HPDE6-E6E7 (cell line): ENCODE measurements at regions not wholly inside any gene's neighbourhood (a gene's known extent, or its start where the extent isn't known, plus 50 kb on each side); places are given as distances from the start of the nearest gene placed in this dataset.

Experiments used
- DNase-seq: peaks from one replicate; pipeline ENCODE4 v3.0.0; 2011; ENCODE audit warnings: missing footprints; ENCODE audit errors: extremely low spot score

GRCh38 chr4:165667969-165668368 is 205.1 kb upstream of the TLL1 start:
- no peak for DNase-seq

DNA sequence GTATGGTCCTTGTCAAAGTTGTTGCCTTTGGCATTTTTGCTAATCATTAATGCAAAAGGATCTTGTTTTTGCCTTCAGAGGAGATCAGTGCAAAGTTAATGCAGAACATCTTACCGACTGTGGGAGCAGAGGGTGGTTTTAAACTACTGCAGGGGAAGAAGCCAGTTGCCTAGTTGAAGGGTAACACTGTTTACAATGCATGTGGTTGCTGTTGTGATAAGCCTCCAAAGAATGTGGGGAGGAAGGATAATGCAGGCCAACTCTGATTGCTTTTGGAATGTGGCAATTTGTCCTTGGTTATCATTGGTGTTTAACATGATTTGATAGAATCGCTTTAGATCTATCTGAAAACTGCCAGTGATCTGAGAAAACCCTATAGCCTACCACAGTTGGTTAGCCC is 204.3 kb upstream of the TLL1 start:
- no peak for DNase-seq

DNA sequence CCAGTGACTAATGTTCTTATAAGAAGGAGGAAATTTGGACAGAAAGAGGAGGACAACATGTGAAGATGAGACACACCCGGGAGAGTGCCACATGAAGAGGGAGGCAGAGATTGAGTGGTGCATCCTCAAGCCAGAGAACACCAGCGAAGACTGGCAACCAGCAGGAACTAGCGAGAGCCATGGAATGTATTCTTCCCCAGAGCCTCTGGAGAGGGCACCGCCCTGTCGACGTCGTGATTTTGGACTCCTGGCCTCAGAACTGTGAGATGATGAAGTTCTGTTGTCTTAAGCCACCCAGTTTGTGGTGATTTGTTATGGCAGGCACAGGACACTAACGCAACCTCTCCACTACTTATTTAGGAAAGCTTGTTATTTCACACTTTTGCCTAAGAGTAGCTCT is 196.0 kb upstream of the TLL1 start:
- no peak for DNase-seq

GRCh38 chr4:165678236-165678935 is 194.7 kb upstream of the TLL1 start:
- no peak for DNase-seq

- no peak for DNase-seq
Measured at GRCh38 chr4:165678936-165679325, 194.1 kb upstream of the TLL1 start.

DNA sequence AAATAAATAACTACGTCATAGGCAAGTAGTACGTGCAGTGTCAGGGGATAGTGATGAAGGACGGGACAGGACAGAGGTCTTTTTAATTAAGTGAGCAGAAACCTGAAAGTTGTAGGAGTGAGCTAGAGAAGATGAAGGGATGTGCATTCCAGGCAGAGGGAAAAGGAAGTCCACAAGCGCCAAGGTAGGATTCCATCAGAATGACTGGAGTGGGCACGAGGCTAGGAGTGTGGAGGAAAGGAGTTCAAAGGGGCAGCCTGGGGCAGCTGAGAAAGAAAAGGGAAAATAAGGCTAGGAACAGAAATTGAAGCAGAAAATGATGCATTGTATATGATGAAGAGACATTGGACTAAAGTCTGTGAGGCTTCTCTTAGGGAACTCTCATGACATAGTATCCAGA is 192.2 kb upstream of the TLL1 start:
- DNase-seq: no peak

GRCh38 chr4:165682611-165683010 is 190.4 kb upstream of the TLL1 start:
- no peak for DNase-seq

DNA sequence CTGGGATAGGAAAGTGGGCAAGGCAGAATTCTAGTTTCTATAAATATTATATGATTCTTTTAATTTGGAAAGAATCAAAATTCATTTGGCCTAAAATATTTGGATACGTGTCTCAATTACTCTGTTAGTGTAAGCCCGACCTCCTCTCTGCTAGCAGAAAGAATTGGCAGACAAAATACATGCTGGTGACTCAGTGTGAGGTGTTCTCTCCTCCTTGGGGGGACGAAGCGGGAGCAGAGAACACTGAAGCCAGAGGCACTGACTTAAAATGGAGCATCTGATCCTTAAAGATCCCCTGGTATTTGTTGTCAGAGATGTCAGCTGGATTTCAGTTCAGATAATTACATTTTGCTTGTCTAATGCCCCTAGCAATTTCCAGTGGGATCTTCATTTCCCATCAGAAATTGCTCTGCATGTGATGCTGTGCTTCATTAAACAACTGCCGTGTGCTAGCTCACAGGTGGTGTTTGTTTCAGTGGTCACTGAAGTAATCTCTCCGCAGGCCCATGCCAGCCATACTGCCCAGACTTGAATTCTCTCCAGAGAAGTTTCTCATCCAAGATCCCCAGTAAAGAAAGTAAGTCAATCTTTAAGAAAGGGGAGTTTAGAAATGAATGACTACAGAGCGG is 188.7 kb upstream of the TLL1 start:
- DNase-seq: peak; percentile 71

GRCh38 chr4:165686756-165687155 is 186.3 kb upstream of the TLL1 start:
- DNase-seq: no peak

DNA sequence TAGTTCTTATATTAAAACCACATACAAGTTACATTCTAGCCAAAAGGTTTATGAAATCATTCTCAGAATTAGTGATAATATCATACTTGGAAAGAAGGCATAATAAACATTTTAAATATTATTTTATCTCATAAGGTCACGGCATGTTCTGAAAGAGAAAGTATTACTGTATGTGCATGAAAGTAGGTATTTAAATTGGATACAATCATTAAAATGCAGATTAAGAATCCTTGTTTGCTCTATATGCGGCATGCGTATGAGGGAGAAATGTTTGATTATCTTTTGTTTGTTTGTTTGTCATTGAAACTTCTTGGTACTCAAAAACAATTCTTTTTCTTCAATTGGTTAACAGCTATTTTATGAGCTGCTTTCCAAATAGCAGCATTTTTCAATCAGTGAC is 183.9 kb upstream of the TLL1 start:
- DNase-seq: no peak

- no peak for DNase-seq
Measured at GRCh38 chr4:165692082-165692481, 181.0 kb upstream of the TLL1 start.

DNA sequence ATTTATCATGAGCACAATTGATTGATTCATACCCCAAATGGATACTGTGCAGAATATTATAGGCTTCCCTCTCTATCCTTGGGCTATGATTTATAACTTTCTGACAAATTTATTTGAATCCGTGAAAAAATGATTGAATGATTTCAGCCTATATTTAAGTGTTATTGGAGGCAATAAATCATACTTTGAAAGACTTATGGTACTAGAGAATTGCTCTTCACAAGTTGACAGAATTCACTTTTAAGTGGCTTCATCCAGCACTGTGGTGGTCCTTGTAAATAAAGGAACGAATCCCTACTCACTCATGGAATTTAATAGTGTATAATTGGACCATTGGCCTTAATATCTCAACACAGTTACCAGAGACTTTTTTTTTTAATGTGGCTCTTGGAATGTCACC is 174.8 kb upstream of the TLL1 start:
- DNase-seq: no peak

DNA sequence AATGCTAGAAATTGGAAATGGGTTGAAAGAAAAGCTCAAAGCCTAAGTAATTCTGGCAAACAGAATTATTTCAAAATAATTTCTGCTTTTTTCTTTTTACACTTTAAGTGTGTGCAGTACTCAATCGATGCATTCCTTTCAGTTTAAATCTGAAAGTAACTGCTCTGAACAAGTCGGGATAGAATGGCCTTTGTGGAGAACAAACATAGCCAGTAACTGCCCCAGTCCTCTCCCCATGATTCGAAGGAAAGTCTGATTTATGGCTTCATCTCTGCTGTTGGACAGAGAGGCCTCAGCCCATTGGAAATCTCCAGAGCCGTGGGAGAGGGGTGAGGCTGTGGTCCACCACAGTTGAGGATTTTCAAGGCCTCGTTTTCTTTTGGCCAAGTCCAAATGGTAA is 174.0 kb upstream of the TLL1 start:
- DNase-seq: no peak

GRCh38 chr4:165700855-165701254 is 172.2 kb upstream of the TLL1 start:
- DNase-seq: peak; percentile 35

DNA sequence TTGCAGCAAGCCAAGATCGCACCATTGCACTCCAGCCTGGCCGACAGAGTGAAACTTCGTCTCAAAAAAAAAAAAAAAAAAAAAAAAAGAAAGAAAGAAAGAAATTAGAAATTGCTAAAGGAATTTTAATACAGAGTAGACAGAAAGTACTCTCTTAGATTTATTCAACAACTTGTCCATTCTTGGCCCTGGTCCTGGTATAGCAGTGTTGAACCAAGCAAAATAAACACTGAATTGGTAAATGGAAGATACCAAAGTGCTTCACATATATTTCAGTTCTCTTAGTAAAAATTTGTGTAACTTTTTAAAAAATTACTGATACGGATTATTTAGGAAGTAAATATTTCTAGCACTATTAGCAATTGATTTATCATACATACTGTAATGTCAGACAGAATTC is 165.9 kb upstream of the TLL1 start:
- DNase-seq: no peak

GRCh38 chr4:165709516-165709915 is 163.5 kb upstream of the TLL1 start:
- no peak for DNase-seq

DNA sequence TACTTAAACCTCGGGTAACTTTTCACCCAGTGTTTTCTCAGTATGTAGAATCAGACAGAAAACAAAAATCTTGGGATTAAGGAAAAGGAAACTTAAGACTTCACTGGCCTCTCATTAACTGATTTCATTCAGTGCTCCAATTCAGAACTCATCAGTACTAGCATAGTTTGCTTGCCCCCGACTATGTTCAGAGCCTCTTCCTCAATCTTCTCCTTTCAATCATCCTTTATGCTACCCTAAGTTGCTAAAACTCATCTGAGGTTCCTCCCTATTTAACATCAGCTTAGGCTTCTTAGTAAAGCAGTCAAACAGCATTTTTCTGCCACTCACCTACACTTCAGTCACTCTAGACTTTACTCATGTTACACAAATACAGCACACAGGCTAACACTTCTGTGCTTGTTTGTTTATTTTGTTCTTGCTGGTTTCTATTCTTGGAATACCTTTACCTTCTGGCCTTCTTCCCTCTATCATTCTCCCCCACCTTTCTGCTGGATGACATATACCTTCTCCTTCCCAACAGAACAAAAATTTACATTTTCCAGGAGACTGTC is 163.0 kb upstream of the TLL1 start:
- no peak for DNase-seq

DNA sequence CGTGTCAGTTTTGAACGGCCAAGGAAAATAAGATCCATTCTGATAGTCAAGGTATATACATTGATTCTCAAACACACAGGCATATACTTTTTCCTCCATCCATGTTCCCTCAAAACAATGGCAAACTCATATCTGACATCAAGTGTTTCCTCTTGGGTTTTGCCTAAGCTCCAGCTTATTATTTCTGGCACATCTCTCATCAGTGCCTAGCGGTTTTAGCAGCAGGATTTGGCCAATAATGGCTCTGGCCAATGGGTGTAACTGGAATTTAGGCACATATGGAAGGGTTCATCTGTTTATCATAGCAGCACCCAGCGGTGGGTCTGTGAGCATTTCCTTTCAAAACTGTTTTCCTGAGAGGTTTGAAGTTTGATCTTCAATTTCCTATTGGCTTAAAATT is 161.6 kb upstream of the TLL1 start:
- no peak for DNase-seq

DNA sequence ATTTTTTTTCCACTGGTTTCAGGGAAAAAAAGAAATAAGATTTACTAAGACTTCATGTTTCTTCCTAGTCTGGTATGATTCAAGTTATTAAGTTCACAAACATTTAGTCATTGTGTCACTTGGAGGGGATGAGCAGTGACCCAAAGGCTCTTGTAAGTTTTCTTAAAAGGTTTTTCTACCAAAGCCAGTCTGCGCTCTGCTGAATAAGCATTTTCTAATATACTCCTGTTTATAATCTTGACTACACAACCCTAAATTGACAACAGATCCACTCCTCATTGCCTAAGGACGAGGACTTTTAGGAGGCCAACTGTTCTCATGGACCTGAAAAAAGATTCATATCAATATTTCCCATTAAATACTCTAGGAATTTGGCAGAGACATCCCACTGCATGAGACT is 161.1 kb upstream of the TLL1 start:
- DNase-seq: no peak

- no peak for DNase-seq
Measured at GRCh38 chr4:165714650-165715049, 158.4 kb upstream of the TLL1 start.

- DNase-seq: no peak
Measured at GRCh38 chr4:165715211-165715610, 157.8 kb upstream of the TLL1 start.

DNA sequence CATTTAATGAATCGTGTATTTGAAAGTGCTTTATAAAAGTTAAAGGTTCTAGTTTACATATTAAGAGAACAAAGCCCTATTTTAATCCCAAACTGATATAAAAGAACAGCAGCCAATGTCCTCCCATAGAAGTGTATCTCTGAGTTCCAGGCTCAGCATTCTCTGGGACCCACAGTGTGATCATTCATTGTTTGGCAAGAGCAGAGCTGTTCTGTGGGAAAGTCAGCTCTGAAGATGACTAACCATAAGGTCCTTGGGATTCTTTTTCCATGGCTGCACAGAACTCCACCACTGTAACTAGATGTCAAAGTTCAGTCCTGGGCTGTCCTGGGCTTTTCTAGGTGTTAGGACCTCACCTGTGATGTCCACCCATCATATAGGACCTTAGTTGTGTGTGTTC is 157.0 kb upstream of the TLL1 start:
- no peak for DNase-seq

DNA sequence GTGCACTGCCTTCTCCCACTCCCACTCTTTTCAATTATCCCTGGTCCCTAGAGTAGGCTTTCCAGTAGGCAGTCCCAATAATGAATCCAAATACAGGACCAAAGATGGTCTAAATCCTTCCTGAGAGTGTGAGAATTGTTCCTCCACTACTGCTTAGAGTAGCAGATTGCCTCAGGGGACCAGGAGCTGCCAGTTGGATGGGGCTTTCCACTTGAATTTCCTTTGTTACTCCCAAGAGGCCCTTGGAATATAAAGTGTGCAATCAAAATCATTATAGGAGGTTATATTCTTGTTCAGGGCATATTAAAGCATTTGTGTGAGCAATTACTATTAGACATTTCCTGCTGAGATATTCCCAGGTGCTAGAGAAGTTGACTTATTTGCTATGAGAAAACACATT is 156.6 kb upstream of the TLL1 start:
- no peak for DNase-seq

- no peak for DNase-seq
Measured at GRCh38 chr4:165718660-165719059, 154.4 kb upstream of the TLL1 start.
